Esophagus squamous epithelium (tissue), 4 donors: ENCODE measurements at regions not wholly inside any gene's neighbourhood (a gene's known extent, or its start where the extent isn't known, plus 50 kb on each side); places are given as distances from the start of the nearest gene placed in this dataset.

Experiments used
- POLR2A ChIP-seq, 4 donors: fragments of 450-650 bp; IDR thresholded peaks; one replicate each; pipeline ENCODE4 v1.6.1; 2017; ENCODE audit warnings: antibody characterized with exemption in 4 of 4, mild to moderate bottlenecking in 4 of 4, moderate library complexity in 3 of 4
- TF ChIP-seq, protein P1 (sequence below), 6 experiments: fragments of 450-650 bp in 4 of 6; fragments of 200-600 bp in 2 of 6; sonication (generic) in 2 of 6; IDR thresholded peaks; one replicate each; pipeline ENCODE4 v1.5.1; 2016 to 2019; ENCODE audit warnings: antibody characterized with exemption in 6 of 6, mild to moderate bottlenecking in 4 of 6, moderate library complexity in 4 of 6

DNA sequence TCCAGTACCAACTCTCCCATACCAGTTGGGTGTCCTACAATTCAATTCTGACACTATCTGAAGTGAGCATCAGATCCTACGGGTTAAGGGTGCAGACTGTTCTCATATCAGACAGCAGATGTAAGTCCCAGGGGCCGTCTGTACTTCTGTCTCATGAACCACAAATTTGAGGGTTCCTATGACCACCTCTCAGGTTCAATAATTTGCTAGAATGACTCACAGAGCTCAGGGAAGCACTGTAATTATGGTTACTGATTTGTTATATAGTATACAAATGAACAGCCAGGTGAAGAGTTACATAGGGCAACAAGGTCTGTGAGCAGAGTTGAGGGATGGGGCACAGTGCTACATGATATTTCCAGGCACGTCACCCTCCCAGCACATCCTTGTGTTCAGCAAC, 499.1 kb downstream of the DMAC1 start:
- TF ChIP-seq, protein P1, sequence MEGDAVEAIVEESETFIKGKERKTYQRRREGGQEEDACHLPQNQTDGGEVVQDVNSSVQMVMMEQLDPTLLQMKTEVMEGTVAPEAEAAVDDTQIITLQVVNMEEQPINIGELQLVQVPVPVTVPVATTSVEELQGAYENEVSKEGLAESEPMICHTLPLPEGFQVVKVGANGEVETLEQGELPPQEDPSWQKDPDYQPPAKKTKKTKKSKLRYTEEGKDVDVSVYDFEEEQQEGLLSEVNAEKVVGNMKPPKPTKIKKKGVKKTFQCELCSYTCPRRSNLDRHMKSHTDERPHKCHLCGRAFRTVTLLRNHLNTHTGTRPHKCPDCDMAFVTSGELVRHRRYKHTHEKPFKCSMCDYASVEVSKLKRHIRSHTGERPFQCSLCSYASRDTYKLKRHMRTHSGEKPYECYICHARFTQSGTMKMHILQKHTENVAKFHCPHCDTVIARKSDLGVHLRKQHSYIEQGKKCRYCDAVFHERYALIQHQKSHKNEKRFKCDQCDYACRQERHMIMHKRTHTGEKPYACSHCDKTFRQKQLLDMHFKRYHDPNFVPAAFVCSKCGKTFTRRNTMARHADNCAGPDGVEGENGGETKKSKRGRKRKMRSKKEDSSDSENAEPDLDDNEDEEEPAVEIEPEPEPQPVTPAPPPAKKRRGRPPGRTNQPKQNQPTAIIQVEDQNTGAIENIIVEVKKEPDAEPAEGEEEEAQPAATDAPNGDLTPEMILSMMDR (IDR thresholded peaks at IDR 0.05): no peak
- no peak for TF ChIP-seq POLR2A (IDR thresholded peaks at IDR 0.05)
